ENCODE measurements at regions not wholly inside any gene's neighbourhood (a gene's known extent, or its start where the extent isn't known, plus 50 kb on each side); places are given as distances from the start of the nearest gene placed in this dataset.
"Not testable (repeated sequence)": the region's sequence is repeated elsewhere in the genome, so short reads cannot be mapped to it uniquely, and the experiment has no call there.

DNA sequence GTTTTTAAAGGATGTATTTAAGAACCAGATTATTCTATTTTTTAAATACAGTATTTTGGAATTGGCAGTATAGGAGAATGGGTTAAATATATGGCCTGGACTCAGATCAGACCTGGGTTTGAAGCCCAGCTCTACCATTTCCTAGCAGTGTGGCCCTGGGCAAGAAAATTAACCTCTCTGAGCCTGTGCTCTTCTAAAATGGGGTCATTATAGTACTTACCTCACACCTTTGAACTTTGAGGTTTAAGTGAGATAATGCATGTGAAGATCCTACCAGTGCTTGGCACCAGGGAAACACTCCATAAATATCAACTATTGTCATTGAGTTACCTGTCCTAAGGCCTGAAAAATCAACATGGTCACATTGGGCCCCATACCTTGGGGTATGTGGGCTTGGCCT, 93.4 kb upstream of the WSB1 start:
- no peak overlapping the region for H3K4me3 ChIP-seq
- H3K27ac ChIP-seq: no peak overlapping the region
- TF ChIP-seq POLR2A (IDR thresholded peaks at IDR 0.05) (no peak), POLR2AphosphoS5 (IDR thresholded peaks at IDR 0.05; ENCODE audit: insufficient read depth in 1 of 2, low read depth in 1 of 2) (no peak)
- TF ChIP-seq, protein P1, sequence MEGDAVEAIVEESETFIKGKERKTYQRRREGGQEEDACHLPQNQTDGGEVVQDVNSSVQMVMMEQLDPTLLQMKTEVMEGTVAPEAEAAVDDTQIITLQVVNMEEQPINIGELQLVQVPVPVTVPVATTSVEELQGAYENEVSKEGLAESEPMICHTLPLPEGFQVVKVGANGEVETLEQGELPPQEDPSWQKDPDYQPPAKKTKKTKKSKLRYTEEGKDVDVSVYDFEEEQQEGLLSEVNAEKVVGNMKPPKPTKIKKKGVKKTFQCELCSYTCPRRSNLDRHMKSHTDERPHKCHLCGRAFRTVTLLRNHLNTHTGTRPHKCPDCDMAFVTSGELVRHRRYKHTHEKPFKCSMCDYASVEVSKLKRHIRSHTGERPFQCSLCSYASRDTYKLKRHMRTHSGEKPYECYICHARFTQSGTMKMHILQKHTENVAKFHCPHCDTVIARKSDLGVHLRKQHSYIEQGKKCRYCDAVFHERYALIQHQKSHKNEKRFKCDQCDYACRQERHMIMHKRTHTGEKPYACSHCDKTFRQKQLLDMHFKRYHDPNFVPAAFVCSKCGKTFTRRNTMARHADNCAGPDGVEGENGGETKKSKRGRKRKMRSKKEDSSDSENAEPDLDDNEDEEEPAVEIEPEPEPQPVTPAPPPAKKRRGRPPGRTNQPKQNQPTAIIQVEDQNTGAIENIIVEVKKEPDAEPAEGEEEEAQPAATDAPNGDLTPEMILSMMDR (IDR thresholded peaks at IDR 0.05): no peak
- H3K27me3 ChIP-seq: no peaks in the 10 kb centered on the region
- no peaks in the 10 kb centered on the region for H3K9me3 ChIP-seq
- no peaks in the 10 kb centered on the region for H3K36me3 ChIP-seq
- DNase-seq (ENCODE audit: extremely low spot score in 2 of 2): no peak
- intact Hi-C loops (cut with DNase I): no loop called here
- H3K4me1 ChIP-seq: no peaks in the 10 kb centered on the region

DNA sequence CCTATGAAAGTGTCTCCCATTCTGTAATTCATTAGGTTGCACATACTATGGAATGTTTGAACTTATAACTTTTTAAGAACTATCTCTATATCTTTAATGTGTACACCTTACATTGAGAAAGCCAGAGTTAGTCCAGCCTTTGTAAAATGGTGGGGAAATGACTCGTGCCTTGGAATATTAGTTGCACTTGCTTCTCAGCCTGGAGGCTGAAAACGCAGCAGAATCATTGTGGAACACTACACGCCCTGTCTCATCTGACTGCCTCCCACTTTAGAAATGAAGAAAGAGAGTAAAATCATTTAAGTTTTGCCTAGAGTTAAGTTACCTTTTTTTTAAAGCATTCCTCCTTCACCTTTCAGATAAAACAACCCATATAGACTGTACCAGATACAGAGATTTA, 90.7 kb upstream of the WSB1 start:
- Histone ChIP-seq H3K4me1 (peaks cover 10% of the 10 kb centered on the region), H3K9me3 (no peaks in the 10 kb centered on the region), H3K36me3 (no peaks in the 10 kb centered on the region), H3K4me3 (no peak overlapping the region), H3K27ac (no peak overlapping the region), H3K27me3 (no peaks in the 10 kb centered on the region)
- intact Hi-C loops (cut with DNase I): no loop called here
- DNase-seq (ENCODE audit: extremely low spot score in 2 of 2): no peak
- TF ChIP-seq POLR2AphosphoS5 (IDR thresholded peaks at IDR 0.05; ENCODE audit: insufficient read depth in 1 of 2, low read depth in 1 of 2) (no peak), POLR2A (IDR thresholded peaks at IDR 0.05) (no peak)
- TF ChIP-seq, protein P1 (IDR thresholded peaks at IDR 0.05): no peak

DNA sequence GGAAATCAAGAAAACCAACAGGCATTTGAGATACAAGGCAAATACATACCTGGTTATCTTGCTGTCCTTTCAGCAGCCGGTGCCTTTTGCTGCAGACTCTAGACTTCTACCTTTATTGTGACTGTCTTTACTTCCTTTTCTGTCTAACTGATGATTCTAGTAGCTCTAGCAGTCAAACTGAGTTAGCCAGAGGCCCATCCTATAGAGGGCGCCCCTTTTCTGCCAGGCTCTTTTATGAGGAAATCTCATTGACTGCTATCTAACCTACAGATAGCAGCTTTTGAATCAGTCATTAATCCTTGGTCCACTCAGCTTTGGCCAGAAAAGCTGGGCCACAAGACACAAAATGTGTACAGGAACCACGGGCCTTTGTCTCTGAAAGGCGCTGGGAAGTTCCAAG, 87.5 kb upstream of the WSB1 start:
- no peak for DNase-seq (ENCODE audit: extremely low spot score in 2 of 2)
- H3K36me3 ChIP-seq: no peaks in the 10 kb centered on the region
- no peaks in the 10 kb centered on the region for H3K27me3 ChIP-seq
- TF ChIP-seq POLR2AphosphoS5 (IDR thresholded peaks at IDR 0.05; ENCODE audit: insufficient read depth in 1 of 2, low read depth in 1 of 2) (no peak), POLR2A (IDR thresholded peaks at IDR 0.05) (no peak)
- TF ChIP-seq, protein P1 (IDR thresholded peaks at IDR 0.05): no peak
- no peak overlapping the region for H3K4me3 ChIP-seq
- no peak overlapping the region for H3K27ac ChIP-seq
- H3K9me3 ChIP-seq: no peaks in the 10 kb centered on the region
- intact Hi-C loops (cut with DNase I): no loop called here
- H3K4me1 ChIP-seq: peaks cover 10% of the 10 kb centered on the region

DNA sequence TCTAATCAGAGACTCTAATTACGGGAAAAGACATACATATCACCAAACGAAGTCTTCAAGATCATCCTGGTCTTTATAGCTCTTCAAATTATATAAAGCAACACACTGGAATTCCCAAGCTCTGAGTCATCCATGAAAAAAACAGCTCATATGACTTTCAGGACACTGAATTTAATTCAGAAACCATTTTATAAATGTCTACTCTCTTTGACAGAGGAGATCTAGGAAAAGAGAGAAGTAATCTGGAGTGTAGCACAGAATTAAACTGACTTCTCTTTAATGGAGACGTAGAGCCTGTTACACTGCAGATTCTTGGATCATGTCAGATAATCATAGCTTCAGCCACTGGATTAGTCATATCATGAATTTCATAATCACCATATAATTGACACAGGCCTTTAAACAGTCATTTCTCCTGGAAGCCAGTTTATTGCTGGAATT, 86.8 kb upstream of the WSB1 start:
- Histone ChIP-seq H3K9me3 (no peaks in the 10 kb centered on the region), H3K27me3 (no peaks in the 10 kb centered on the region), H3K36me3 (no peaks in the 10 kb centered on the region), H3K4me3 (no peak overlapping the region), H3K27ac (no peak overlapping the region), H3K4me1 (peaks cover 10% of the 10 kb centered on the region)
- peak in 1 of 2 donors; percentile 36 for TF ChIP-seq POLR2AphosphoS5 (IDR thresholded peaks at IDR 0.05; ENCODE audit: insufficient read depth in 1 of 2, low read depth in 1 of 2)
- TF ChIP-seq, protein P1 (IDR thresholded peaks at IDR 0.05): no peak
- intact Hi-C loops (cut with DNase I): no loop called here
- no peak for DNase-seq (ENCODE audit: extremely low spot score in 2 of 2)

DNA sequence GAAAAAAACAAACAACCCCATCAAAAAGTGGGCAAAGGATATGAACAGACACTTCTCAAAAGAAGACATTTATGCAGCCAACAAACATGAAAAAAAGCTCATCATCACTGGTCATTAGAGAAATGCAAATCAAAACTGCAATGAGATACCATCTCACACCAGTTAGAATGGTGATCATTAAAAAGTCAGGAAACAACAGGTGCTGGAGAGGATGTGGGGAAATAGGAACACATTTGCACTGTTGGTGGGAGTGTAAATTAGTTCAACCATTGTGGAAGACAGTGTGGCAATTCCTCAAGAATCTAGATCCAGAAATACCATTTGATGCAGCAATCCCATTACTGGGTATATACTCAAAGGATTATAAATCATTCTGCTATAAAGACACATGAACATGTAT, 85.5 kb upstream of the WSB1 start:
- DNase-seq (ENCODE audit: extremely low spot score in 2 of 2); H3K9me3 ChIP-seq; intact Hi-C loops (cut with DNase I); H3K27me3 ChIP-seq; H3K4me1 ChIP-seq; H3K27ac ChIP-seq; H3K36me3 ChIP-seq; H3K4me3 ChIP-seq: not testable (repeated sequence)

DNA sequence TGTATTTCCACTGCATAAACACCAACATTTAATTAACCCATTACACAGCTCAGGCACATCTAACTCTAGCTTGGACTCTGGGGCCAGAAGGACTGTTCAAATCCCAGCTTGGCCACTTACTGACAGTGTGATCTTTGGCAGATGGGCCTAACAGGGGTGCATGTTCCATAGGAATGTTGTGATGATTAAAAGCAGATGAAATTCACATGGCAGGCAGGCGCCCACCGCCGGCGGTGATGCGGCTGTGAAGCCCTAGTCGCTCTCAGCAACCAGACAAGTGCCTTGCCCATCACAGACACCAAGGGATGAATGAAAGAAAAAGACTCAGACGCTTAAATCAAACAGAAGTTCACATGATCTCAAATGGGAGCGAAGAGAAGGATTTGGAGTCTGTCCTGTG, 84.6 kb upstream of the WSB1 start:
- DNase-seq (ENCODE audit: extremely low spot score in 2 of 2): no peak
- H3K27ac ChIP-seq: no peak overlapping the region
- intact Hi-C loops (cut with DNase I): no loop called here
- TF ChIP-seq POLR2A (IDR thresholded peaks at IDR 0.05) (no peak), POLR2AphosphoS5 (IDR thresholded peaks at IDR 0.05; ENCODE audit: insufficient read depth in 1 of 2, low read depth in 1 of 2) (no peak)
- TF ChIP-seq, protein P1 (IDR thresholded peaks at IDR 0.05): no peak
- H3K9me3 ChIP-seq: no peaks in the 10 kb centered on the region
- H3K4me1 ChIP-seq: peaks cover 10% of the 10 kb centered on the region
- H3K27me3 ChIP-seq: no peaks in the 10 kb centered on the region
- no peaks in the 10 kb centered on the region for H3K36me3 ChIP-seq
- H3K4me3 ChIP-seq: no peak overlapping the region

DNA sequence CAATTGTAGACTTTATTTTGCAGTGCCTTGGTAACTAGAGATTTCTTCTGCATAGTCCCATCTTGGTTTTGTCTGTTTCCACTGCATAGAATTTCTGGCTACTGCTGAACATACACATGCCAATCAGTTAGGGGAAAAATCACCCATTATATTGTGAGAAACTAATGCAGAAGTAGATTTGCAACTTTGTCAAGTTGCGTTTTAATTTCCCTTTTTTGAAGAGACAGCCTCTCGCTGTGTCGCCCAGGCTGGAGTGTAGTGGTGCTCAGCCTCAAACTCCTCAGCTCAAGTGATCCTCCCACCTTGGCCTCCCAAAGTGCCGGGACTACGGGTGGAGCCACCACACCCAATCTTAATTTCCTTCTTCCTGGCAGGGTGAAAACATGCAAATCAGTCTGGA, 83.1 kb upstream of the WSB1 start:
- intact Hi-C loops (cut with DNase I); DNase-seq (ENCODE audit: extremely low spot score in 2 of 2); H3K27ac ChIP-seq: not testable (repeated sequence)

More for the DNA sequence above, 83.1 kb upstream of the WSB1 start:
- H3K9me3 ChIP-seq, H3K27me3 ChIP-seq, H3K4me1 ChIP-seq, H3K4me3 ChIP-seq, H3K36me3 ChIP-seq: not testable (repeated sequence)

Data from vagina (tissue), 2 donors.